ENCODE measurements at regions not wholly inside any gene's neighbourhood (a gene's known extent, or its start where the extent isn't known, plus 50 kb on each side); places are given as distances from the start of the nearest gene placed in this dataset.
"Not testable (repeated sequence)": the region's sequence is repeated elsewhere in the genome, so short reads cannot be mapped to it uniquely, and the experiment has no call there.

DNA sequence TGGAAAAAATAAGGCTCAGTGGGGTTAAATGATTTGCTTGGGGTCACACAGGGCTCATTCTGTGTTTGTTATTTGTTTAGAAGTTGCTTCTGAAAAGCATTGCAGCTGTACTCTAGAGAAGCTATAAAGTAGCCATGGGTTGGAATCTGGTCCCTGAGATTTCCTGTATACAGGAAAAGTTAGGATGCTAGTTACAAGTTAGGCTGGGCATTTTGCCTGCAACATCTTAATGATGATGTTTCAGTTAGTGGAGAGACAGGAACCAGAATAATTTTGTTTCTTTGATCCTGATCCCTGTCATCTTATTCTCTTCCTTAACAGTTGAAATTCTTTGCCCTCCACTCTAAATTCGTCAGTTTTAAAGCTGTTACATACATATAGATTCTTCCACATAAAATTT, 445.3 kb downstream of the OTOL1 start:
- Histone ChIP-seq H3K4me3 (ENCODE audit: low read length) (no peak overlapping the region), H3K27ac (ENCODE audit: low read length) (no peak overlapping the region), H3K27me3 (ENCODE audit: control insufficient read depth, insufficient read depth, low read length) (no peaks in the 10 kb centered on the region), H3K36me3 (ENCODE audit: control insufficient read depth, insufficient read depth, low read length) (no peaks in the 10 kb centered on the region), H3K9me3 (ENCODE audit: control insufficient read depth, low read depth, low read length) (no peaks in the 10 kb centered on the region), H3K4me1 (ENCODE audit: control insufficient read depth, insufficient read depth, low read length) (no peaks in the 10 kb centered on the region)
- DNase-seq = no peak
- 100% methylated on average over 1 of the region's 1 CpG for WGBS (ENCODE audit: insufficient coverage, low lambda C conversion rate)

DNA sequence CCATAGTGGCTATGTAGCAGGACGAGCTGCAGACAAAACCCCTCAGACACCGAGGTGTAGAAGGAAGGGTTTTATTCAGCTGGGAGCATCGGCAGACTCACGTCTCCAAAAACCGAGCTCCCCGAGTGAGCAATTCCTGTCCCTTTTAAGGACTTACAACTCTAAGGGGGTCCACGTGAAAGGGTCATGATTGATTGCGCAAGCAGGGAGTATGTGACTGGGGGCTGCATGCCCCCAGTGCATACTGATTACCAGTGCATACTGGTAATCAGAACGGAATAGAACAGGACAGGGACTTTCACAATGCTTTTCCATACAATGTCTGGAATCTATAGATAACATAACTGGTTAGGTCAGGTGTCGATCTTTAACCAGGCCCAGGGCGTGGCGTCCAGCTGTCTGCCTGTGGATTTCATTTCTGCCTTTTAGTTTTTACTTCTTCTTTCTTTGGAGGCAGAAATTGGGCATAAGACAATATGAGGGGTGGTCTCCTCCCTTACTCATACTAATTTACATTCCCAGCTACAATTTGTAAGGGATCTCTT, 447.3 kb downstream of the OTOL1 start:
- not testable (repeated sequence) for H3K9me3 ChIP-seq (ENCODE audit: control insufficient read depth, low read depth, low read length); H3K4me3 ChIP-seq (ENCODE audit: low read length)
- 62% methylated on average over 2 of the region's 12 CpGs for WGBS (ENCODE audit: insufficient coverage, low lambda C conversion rate)

DNA sequence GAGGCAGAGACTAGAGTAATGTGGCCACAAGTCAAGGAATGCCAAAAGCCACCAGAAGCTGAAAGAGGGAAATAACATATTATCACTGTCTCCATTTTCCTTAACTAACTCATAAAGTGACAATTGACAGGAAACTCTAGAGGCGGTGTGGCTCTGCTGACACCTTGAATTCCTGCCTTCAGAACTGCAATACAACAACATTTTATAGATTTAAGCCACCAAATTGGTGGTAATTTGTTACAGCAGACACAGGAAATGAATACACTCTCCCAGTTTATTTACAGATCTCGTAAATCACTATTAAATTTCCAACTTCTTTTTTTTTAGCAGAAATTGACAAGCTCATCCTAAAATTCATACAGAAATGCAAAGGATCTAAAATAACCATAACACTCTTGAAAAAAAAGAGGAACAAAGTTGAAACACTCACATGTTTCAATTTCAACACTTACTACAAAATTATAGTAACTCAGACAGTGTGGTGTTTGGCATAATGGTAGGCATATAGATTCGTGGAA, 449.9 kb downstream of the OTOL1 start:
- WGBS (ENCODE audit: insufficient coverage, low lambda C conversion rate) = 100% methylated on average over 1 of the region's 3 CpGs
- no peaks in the 10 kb centered on the region for H3K9me3 ChIP-seq (ENCODE audit: control insufficient read depth, low read depth, low read length)

More for the DNA sequence above, 447.3 kb downstream of the OTOL1 start:
- H3K36me3 ChIP-seq (ENCODE audit: control insufficient read depth, insufficient read depth, low read length); DNase-seq; H3K4me1 ChIP-seq (ENCODE audit: control insufficient read depth, insufficient read depth, low read length); H3K27ac ChIP-seq (ENCODE audit: low read length); H3K27me3 ChIP-seq (ENCODE audit: control insufficient read depth, insufficient read depth, low read length): not testable (repeated sequence)

DNA sequence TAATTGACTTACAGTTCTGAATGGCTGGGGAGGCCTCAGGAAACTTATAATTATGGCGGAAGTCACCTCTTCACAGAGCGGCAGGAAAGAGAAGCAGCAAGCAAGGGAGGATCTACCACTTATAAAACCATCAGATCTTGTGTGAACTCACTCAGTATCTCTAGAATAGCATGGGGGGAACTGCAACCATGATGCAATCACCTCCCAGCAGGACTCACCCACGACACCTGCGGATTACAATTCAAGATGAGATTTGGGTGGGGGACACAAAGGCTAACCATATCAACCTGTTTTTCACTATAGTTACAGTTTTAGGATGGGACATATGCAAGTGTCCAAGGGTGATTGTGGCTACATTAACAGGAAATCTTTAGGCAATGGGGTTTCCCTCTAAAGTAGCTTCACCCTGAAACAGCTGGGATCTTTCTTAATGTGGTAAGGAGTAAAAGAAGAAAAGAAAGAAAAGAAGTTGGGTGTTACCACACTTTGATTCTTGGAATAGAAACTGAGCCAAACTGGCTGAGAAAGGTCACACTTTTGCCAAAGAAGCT, 453.8 kb downstream of the OTOL1 start:
- Histone ChIP-seq H3K27me3 (ENCODE audit: control insufficient read depth, insufficient read depth, low read length) (no peaks in the 10 kb centered on the region), H3K4me3 (ENCODE audit: low read length) (no peak overlapping the region), H3K9me3 (ENCODE audit: control insufficient read depth, low read depth, low read length) (no peaks in the 10 kb centered on the region), H3K4me1 (ENCODE audit: control insufficient read depth, insufficient read depth, low read length) (no peaks in the 10 kb centered on the region), H3K27ac (ENCODE audit: low read length) (no peak overlapping the region), H3K36me3 (ENCODE audit: control insufficient read depth, insufficient read depth, low read length) (no peaks in the 10 kb centered on the region)
- DNase-seq = no peak
- no CpG with 5 or more reads among the region's 4 CpGs for WGBS (ENCODE audit: insufficient coverage, low lambda C conversion rate)

More for the DNA sequence above, 449.9 kb downstream of the OTOL1 start:
- Histone ChIP-seq H3K27ac (ENCODE audit: low read length) (no peak overlapping the region), H3K36me3 (ENCODE audit: control insufficient read depth, insufficient read depth, low read length) (no peaks in the 10 kb centered on the region), H3K4me3 (ENCODE audit: low read length) (no peak overlapping the region), H3K27me3 (ENCODE audit: control insufficient read depth, insufficient read depth, low read length) (no peaks in the 10 kb centered on the region), H3K4me1 (ENCODE audit: control insufficient read depth, insufficient read depth, low read length) (no peaks in the 10 kb centered on the region)
- no peak for DNase-seq

DNA sequence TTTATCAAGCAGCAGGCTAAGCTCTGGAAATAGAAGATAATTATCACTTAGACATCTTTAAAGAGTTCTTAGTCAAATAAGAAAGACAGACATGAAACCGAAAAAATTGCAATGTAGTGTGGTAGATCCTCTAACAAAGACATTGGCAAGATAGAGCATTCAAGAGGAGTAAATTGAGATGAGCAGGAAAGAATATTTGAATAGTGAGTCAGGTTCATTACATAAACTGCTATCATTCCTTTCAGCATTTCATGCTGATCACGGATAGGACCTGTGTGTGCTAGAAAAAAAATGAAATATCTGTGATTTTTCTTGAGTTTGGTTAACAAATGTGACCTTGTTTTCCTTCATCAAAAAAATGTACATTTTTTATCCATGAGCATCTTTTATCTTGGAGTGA, 460.9 kb downstream of the OTOL1 start:
- WGBS (ENCODE audit: insufficient coverage, low lambda C conversion rate) = no CpG with 5 or more reads among the region's 2 CpGs
- DNase-seq = no peak
- no peaks in the 10 kb centered on the region for H3K36me3 ChIP-seq (ENCODE audit: control insufficient read depth, insufficient read depth, low read length)
- no peak overlapping the region for H3K27ac ChIP-seq (ENCODE audit: low read length)
- no peaks in the 10 kb centered on the region for H3K27me3 ChIP-seq (ENCODE audit: control insufficient read depth, insufficient read depth, low read length)
- H3K4me1 ChIP-seq (ENCODE audit: control insufficient read depth, insufficient read depth, low read length) = no peaks in the 10 kb centered on the region
- H3K9me3 ChIP-seq (ENCODE audit: control insufficient read depth, low read depth, low read length) = no peaks in the 10 kb centered on the region
- H3K4me3 ChIP-seq (ENCODE audit: low read length) = no peak overlapping the region

DNA sequence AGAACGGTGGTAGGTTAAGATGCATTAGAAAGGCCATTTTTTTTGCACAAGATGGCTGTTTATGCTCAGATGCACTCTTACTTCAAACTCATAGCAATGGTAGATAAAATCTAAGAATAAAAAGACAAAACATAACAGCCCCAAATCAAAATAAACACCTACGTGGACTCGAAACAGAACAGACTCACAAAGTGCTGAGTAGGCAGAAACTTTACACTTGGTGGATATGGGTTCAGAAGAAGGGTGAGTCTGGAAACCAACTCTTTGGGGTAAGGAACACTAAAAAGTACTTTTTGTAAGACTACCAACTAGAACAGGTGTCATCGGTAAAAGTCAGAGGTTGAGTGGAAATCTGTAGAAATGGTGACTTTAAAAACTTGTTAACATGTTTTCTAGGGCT, 468.2 kb downstream of the OTOL1 start:
- H3K4me1 ChIP-seq (ENCODE audit: control insufficient read depth, insufficient read depth, low read length) = no peaks in the 10 kb centered on the region
- no peak overlapping the region for H3K27ac ChIP-seq (ENCODE audit: low read length)
- no peaks in the 10 kb centered on the region for H3K9me3 ChIP-seq (ENCODE audit: control insufficient read depth, low read depth, low read length)
- DNase-seq = no peak
- no peaks in the 10 kb centered on the region for H3K27me3 ChIP-seq (ENCODE audit: control insufficient read depth, insufficient read depth, low read length)
- H3K36me3 ChIP-seq (ENCODE audit: control insufficient read depth, insufficient read depth, low read length) = no peaks in the 10 kb centered on the region
- no CpG with 5 or more reads among the region's 4 CpGs for WGBS (ENCODE audit: insufficient coverage, low lambda C conversion rate)
- H3K4me3 ChIP-seq (ENCODE audit: low read length) = no peak overlapping the region

DNA sequence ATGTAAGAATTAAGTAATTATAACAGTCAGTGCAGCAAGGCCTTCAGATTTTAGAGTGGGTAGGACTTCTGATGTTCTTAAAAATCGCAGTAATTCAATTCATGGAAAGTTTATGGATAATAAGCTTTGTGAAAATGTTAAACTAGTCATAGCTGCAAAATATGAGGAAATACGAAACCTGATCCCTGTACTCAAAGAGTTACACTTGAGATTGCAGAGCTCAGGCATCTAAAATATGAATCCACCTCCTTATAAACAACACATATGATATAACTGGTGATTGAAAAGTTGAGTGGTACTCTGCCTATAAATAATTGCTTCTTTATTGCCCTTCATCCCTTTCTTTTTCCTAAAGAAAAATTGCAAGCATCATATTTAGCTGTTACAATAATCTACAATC, 473.3 kb downstream of the OTOL1 start:
- no peaks in the 10 kb centered on the region for H3K27me3 ChIP-seq (ENCODE audit: control insufficient read depth, insufficient read depth, low read length)
- WGBS (ENCODE audit: insufficient coverage, low lambda C conversion rate) = 100% methylated on average over 2 of the region's 2 CpGs
- no peak overlapping the region for H3K4me3 ChIP-seq (ENCODE audit: low read length)
- peaks cover 2% of the 10 kb centered on the region for H3K9me3 ChIP-seq (ENCODE audit: control insufficient read depth, low read depth, low read length)
- DNase-seq = no peak
- no peaks in the 10 kb centered on the region for H3K4me1 ChIP-seq (ENCODE audit: control insufficient read depth, insufficient read depth, low read length)
- H3K27ac ChIP-seq (ENCODE audit: low read length) = no peak overlapping the region
- no peaks in the 10 kb centered on the region for H3K36me3 ChIP-seq (ENCODE audit: control insufficient read depth, insufficient read depth, low read length)

DNA sequence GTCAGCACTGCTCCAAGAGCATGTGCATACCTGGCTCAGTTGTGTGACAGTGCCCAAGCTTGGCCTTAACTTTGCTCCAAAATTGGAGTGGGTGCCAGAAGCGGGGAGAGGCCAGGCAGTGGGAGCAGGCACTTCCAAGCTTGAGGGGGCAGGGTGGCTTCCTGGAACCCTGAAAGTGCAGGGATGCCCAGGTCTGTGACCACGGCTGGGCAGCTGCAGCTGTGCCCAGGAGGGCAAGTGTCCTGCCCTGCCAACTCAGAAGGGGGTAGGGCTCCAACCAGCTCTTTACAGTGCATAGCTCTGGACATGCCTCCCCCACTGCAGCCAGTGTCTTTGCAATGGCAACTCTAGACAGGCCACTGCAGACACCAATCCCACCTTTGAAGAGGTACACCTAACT, 478.6 kb downstream of the OTOL1 start:
- peaks cover 7% of the 10 kb centered on the region for H3K9me3 ChIP-seq (ENCODE audit: control insufficient read depth, low read depth, low read length)
- WGBS (ENCODE audit: insufficient coverage, low lambda C conversion rate) = no CpG with 5 or more reads among the region's 2 CpGs
- DNase-seq = no peak
- H3K27me3 ChIP-seq (ENCODE audit: control insufficient read depth, insufficient read depth, low read length) = no peaks in the 10 kb centered on the region
- H3K36me3 ChIP-seq (ENCODE audit: control insufficient read depth, insufficient read depth, low read length) = no peaks in the 10 kb centered on the region
- H3K4me1 ChIP-seq (ENCODE audit: control insufficient read depth, insufficient read depth, low read length) = no peaks in the 10 kb centered on the region
- H3K27ac ChIP-seq (ENCODE audit: low read length) = no peak overlapping the region
- no peak overlapping the region for H3K4me3 ChIP-seq (ENCODE audit: low read length)

DNA sequence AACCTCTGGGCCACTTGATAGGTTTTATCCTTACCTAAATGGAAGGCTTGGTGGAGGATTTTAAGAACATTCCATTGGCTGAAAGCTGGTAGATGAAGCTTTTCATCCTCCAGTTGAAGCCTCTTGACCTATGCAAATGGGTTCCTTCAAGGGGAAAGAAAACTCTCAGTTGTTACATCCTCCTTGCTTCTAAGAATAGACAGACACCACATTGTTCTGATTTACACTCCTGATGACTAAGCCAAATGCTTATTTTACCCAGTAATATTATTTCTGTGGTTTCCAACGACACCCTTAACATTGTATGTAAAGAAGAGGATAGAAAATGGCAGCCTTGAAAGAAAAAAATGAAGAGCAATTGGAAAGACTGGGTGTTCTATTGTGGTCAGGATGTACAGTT, 480.5 kb downstream of the OTOL1 start:
- no CpG with 5 or more reads among the region's 1 CpG for WGBS (ENCODE audit: insufficient coverage, low lambda C conversion rate)
- H3K4me1 ChIP-seq (ENCODE audit: control insufficient read depth, insufficient read depth, low read length) = no peaks in the 10 kb centered on the region

DNA sequence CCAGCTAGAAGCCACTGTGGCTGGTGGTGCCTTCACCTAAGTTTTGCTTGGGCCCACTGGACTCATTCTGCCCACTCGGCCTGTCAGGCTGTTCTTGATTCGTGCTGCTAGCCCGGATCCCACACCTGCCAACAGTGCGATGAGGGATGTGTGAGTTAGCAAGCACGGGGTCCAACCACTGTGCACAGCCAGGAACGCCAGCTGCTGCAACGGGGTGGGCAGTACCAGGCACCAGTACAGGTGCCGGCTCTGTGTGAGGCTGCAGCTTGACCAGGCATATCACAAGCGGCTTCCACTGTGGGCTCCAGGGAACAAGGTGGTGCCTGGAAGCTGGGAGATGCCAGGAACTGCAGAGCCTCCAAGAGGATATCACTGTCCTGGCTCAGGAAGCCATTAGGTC, 481.2 kb downstream of the OTOL1 start:
- Histone ChIP-seq H3K27ac (ENCODE audit: low read length) (no peak overlapping the region), H3K27me3 (ENCODE audit: control insufficient read depth, insufficient read depth, low read length) (no peaks in the 10 kb centered on the region), H3K36me3 (ENCODE audit: control insufficient read depth, insufficient read depth, low read length) (no peaks in the 10 kb centered on the region), H3K4me3 (ENCODE audit: low read length) (no peak overlapping the region), H3K4me1 (ENCODE audit: control insufficient read depth, insufficient read depth, low read length) (no peaks in the 10 kb centered on the region), H3K9me3 (ENCODE audit: control insufficient read depth, low read depth, low read length) (peaks cover 7% of the 10 kb centered on the region)
- DNase-seq = no peak
- WGBS (ENCODE audit: insufficient coverage, low lambda C conversion rate) = no CpG with 5 or more reads among the region's 9 CpGs

More for the DNA sequence above, 480.5 kb downstream of the OTOL1 start:
- peaks cover 7% of the 10 kb centered on the region for H3K9me3 ChIP-seq (ENCODE audit: control insufficient read depth, low read depth, low read length)
- H3K4me3 ChIP-seq (ENCODE audit: low read length) = no peak overlapping the region
- DNase-seq = no peak
- H3K36me3 ChIP-seq (ENCODE audit: control insufficient read depth, insufficient read depth, low read length) = no peaks in the 10 kb centered on the region
- H3K27me3 ChIP-seq (ENCODE audit: control insufficient read depth, insufficient read depth, low read length) = no peaks in the 10 kb centered on the region
- H3K27ac ChIP-seq (ENCODE audit: low read length) = no peak overlapping the region

DNA sequence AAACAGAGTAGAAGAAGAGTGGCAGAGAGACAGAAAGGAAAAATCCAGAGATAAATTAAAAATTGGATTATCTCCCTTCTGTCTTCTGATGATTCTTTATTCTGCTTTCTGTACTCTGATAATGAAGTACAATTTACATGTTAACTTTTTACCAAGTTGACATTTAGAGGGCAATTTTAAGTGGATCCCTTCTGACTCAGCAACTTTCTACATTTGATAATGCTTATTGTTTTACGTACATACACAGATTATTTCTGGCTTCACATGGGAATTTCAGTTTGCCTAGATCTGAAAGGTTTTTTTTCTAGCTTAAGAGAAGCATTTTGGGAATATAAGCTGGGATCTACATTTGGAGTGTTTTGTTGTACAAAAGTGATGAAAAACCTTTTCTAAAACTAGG, 491.3 kb downstream of the OTOL1 start:
- Histone ChIP-seq H3K27ac (ENCODE audit: low read length) (no peak overlapping the region), H3K4me1 (ENCODE audit: control insufficient read depth, insufficient read depth, low read length) (no peaks in the 10 kb centered on the region), H3K9me3 (ENCODE audit: control insufficient read depth, low read depth, low read length) (no peaks in the 10 kb centered on the region), H3K27me3 (ENCODE audit: control insufficient read depth, insufficient read depth, low read length) (no peaks in the 10 kb centered on the region), H3K36me3 (ENCODE audit: control insufficient read depth, insufficient read depth, low read length) (no peaks in the 10 kb centered on the region), H3K4me3 (ENCODE audit: low read length) (no peak overlapping the region)
- WGBS (ENCODE audit: insufficient coverage, low lambda C conversion rate) = no CpG with 5 or more reads among the region's 1 CpG
- DNase-seq = no peak
